ENCODE measurements at regions not wholly inside any gene's neighbourhood (a gene's known extent, or its start where the extent isn't known, plus 50 kb on each side); places are given as distances from the start of the nearest gene placed in this dataset.

GRCh38 chr11:70844387-70844786, 408.0 kb downstream of the SHANK2 start:
- no peak for TF ChIP-seq JUND (IDR thresholded peaks at IDR 0.05; ENCODE audit: low read depth)
- in situ Hi-C loops (cut with HindIII; ENCODE audit: low pct_unique_long_range_greater_than_20kb, low sequenced_read_pairs): no loop called here
- no peak for DNase-seq (ENCODE audit: low read depth in 1 of 2, low spot score in 1 of 2)

- no peak for TF ChIP-seq JUND (IDR thresholded peaks at IDR 0.05; ENCODE audit: low read depth)
- in situ Hi-C loops (cut with HindIII; ENCODE audit: low pct_unique_long_range_greater_than_20kb, low sequenced_read_pairs): no loop called here
These were observed 406.8 kb downstream of the SHANK2 start for GRCh38 chr11:70845591-70846041.

GRCh38 chr11:70846781-70847655, 405.4 kb downstream of the SHANK2 start:
- DNase-seq (ENCODE audit: low read depth in 1 of 2, low spot score in 1 of 2): no peak
- in situ Hi-C loops (cut with HindIII; ENCODE audit: low pct_unique_long_range_greater_than_20kb, low sequenced_read_pairs): no loop called here
- TF ChIP-seq JUND (IDR thresholded peaks at IDR 0.05; ENCODE audit: low read depth): no peak

More at GRCh38 chr11:70845591-70846041, 406.8 kb downstream of the SHANK2 start:
- no peak for DNase-seq (ENCODE audit: low read depth in 1 of 2, low spot score in 1 of 2)

GRCh38 chr11:70848243-70848750, 404.1 kb downstream of the SHANK2 start:
- TF ChIP-seq JUND (IDR thresholded peaks at IDR 0.05; ENCODE audit: low read depth): no peak
- no peak for DNase-seq (ENCODE audit: low read depth in 1 of 2, low spot score in 1 of 2)
- in situ Hi-C loops (cut with HindIII; ENCODE audit: low pct_unique_long_range_greater_than_20kb, low sequenced_read_pairs): no loop called here

GRCh38 chr11:70849031-70849430, 403.3 kb downstream of the SHANK2 start:
- TF ChIP-seq JUND (IDR thresholded peaks at IDR 0.05; ENCODE audit: low read depth): no peak
- no peak for DNase-seq (ENCODE audit: low read depth in 1 of 2, low spot score in 1 of 2)
- in situ Hi-C loops (cut with HindIII; ENCODE audit: low pct_unique_long_range_greater_than_20kb, low sequenced_read_pairs): no loop called here

- in situ Hi-C loops (cut with HindIII; ENCODE audit: low pct_unique_long_range_greater_than_20kb, low sequenced_read_pairs): no loop called here
These were observed 401.1 kb downstream of the SHANK2 start for GRCh38 chr11:70851308-70851707.

GRCh38 chr11:70851907-70852306, 400.5 kb downstream of the SHANK2 start:
- TF ChIP-seq JUND (IDR thresholded peaks at IDR 0.05; ENCODE audit: low read depth): no peak
- no peak for DNase-seq (ENCODE audit: low read depth in 1 of 2, low spot score in 1 of 2)
- in situ Hi-C loops (cut with HindIII; ENCODE audit: low pct_unique_long_range_greater_than_20kb, low sequenced_read_pairs): no loop called here

More at GRCh38 chr11:70851308-70851707, 401.1 kb downstream of the SHANK2 start:
- TF ChIP-seq JUND (IDR thresholded peaks at IDR 0.05; ENCODE audit: low read depth): no peak
- no peak for DNase-seq (ENCODE audit: low read depth in 1 of 2, low spot score in 1 of 2)

- in situ Hi-C loops (cut with HindIII; ENCODE audit: low pct_unique_long_range_greater_than_20kb, low sequenced_read_pairs): no loop called here
- TF ChIP-seq JUND (IDR thresholded peaks at IDR 0.05; ENCODE audit: low read depth): no peak
- no peak for DNase-seq (ENCODE audit: low read depth in 1 of 2, low spot score in 1 of 2)
These were observed 399.2 kb downstream of the SHANK2 start for GRCh38 chr11:70853068-70853769.

- in situ Hi-C loops (cut with HindIII; ENCODE audit: low pct_unique_long_range_greater_than_20kb, low sequenced_read_pairs): no loop called here
- no peak for DNase-seq (ENCODE audit: low read depth in 1 of 2, low spot score in 1 of 2)
- no peak for TF ChIP-seq JUND (IDR thresholded peaks at IDR 0.05; ENCODE audit: low read depth)
These were observed 398.6 kb downstream of the SHANK2 start for GRCh38 chr11:70853770-70854108.

GRCh38 chr11:70854201-70854600, 398.2 kb downstream of the SHANK2 start:
- DNase-seq (ENCODE audit: low read depth in 1 of 2, low spot score in 1 of 2): no peak
- TF ChIP-seq JUND (IDR thresholded peaks at IDR 0.05; ENCODE audit: low read depth): no peak
- in situ Hi-C loops (cut with HindIII; ENCODE audit: low pct_unique_long_range_greater_than_20kb, low sequenced_read_pairs): no loop called here

GRCh38 chr11:70854901-70855556, 397.3 kb downstream of the SHANK2 start:
- in situ Hi-C loops (cut with HindIII; ENCODE audit: low pct_unique_long_range_greater_than_20kb, low sequenced_read_pairs): no loop called here
- DNase-seq (ENCODE audit: low read depth in 1 of 2, low spot score in 1 of 2): peak in 1 of 2 experiments; percentile 20
- no peak for TF ChIP-seq JUND (IDR thresholded peaks at IDR 0.05; ENCODE audit: low read depth)

- in situ Hi-C loops (cut with HindIII; ENCODE audit: low pct_unique_long_range_greater_than_20kb, low sequenced_read_pairs): no loop called here
- no peak for TF ChIP-seq JUND (IDR thresholded peaks at IDR 0.05; ENCODE audit: low read depth)
- no peak for DNase-seq (ENCODE audit: low read depth in 1 of 2, low spot score in 1 of 2)
These were observed 394.5 kb downstream of the SHANK2 start for GRCh38 chr11:70857894-70858293.
